Duodenal mucosa (tissue), 2 donors: ENCODE measurements at regions not wholly inside any gene's neighbourhood (a gene's known extent, or its start where the extent isn't known, plus 50 kb on each side); places are given as distances from the start of the nearest gene placed in this dataset.
A peak's percentile ranks its signal among the peaks of the same experiment; 100 is the strongest.
"Not testable (repeated sequence)": the region's sequence is repeated elsewhere in the genome, so short reads cannot be mapped to it uniquely, and the experiment has no call there.

Source experiments
- H3K27ac ChIP-seq: one replicate; pipeline ENCODE4 v1.7.0; 2013; ENCODE audit warnings: low read depth, low read length
- H3K27me3 ChIP-seq, 2 donors: one replicate each; pipeline ENCODE4 v1.7.0; 2013; ENCODE audit warnings: low read length in 2 of 2, control low read depth in 1 of 2; ENCODE audit not compliant: insufficient read depth in 2 of 2, control insufficient read depth in 1 of 2
- H3K36me3 ChIP-seq, 2 donors: one replicate each; pipeline ENCODE4 v1.7.0; 2013; ENCODE audit warnings: low read length in 2 of 2, control low read depth in 1 of 2; ENCODE audit not compliant: insufficient read depth in 2 of 2, control insufficient read depth in 1 of 2
- H3K4me1 ChIP-seq, 2 donors: one replicate each; pipeline ENCODE4 v1.7.0; 2013; ENCODE audit warnings: low read length in 2 of 2, control low read depth in 1 of 2; ENCODE audit not compliant: insufficient read depth in 2 of 2, control insufficient read depth in 1 of 2
- H3K4me3 ChIP-seq, 2 donors: one replicate each; pipeline ENCODE4 v1.7.0; 2013; ENCODE audit warnings: low read length in 2 of 2, low read depth in 1 of 2
- H3K9ac ChIP-seq, 2 donors: one replicate each; pipeline ENCODE4 v1.7.0; 2013; ENCODE audit warnings: low read length in 2 of 2, low read depth in 1 of 2
- H3K9me3 ChIP-seq, 2 donors: one replicate each; pipeline ENCODE4 v1.7.0; 2013; ENCODE audit warnings: low read length in 2 of 2, control low read depth in 1 of 2; ENCODE audit not compliant: control insufficient read depth in 1 of 2

- not testable (repeated sequence) for H3K4me1 ChIP-seq, H3K4me3 ChIP-seq, H3K9me3 ChIP-seq, H3K9ac ChIP-seq, H3K27me3 ChIP-seq, H3K36me3 ChIP-seq, H3K27ac ChIP-seq
Measured at GRCh38 chr3:130151555-130151954, 69.9 kb downstream of the ALG1L2 start.

DNA sequence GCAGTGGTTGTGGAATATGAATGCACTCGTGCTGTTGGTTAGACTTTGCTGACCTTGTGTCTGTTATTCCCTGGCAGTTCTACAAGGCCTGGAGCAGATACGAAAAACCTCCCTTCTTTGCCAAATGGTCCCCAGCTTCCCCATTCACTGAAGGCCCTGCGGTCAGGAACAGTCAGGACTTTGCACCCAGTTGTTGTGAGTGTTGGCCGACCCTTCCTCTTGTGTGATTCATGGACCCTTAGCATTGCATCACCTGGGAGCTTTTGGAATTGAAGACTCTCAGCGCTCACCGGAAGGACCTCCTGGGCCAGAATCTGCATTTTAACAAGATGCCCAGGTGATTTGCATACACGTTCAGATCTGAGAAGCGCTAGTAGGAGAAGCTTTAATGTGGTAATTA, 71.6 kb downstream of the ALG1L2 start:
- not testable (repeated sequence) for H3K27ac ChIP-seq, H3K27me3 ChIP-seq, H3K4me3 ChIP-seq, H3K4me1 ChIP-seq, H3K9ac ChIP-seq, H3K36me3 ChIP-seq, H3K9me3 ChIP-seq

GRCh38 chr3:130155464-130155863, 73.8 kb downstream of the ALG1L2 start:
- H3K36me3 ChIP-seq, H3K27ac ChIP-seq, H3K4me3 ChIP-seq, H3K9ac ChIP-seq, H3K4me1 ChIP-seq, H3K9me3 ChIP-seq, H3K27me3 ChIP-seq: not testable (repeated sequence)

GRCh38 chr3:130166856-130167255, 85.2 kb downstream of the ALG1L2 start:
- H3K4me3 ChIP-seq, H3K36me3 ChIP-seq, H3K9ac ChIP-seq, H3K9me3 ChIP-seq, H3K4me1 ChIP-seq, H3K27me3 ChIP-seq, H3K27ac ChIP-seq: not testable (repeated sequence)

DNA sequence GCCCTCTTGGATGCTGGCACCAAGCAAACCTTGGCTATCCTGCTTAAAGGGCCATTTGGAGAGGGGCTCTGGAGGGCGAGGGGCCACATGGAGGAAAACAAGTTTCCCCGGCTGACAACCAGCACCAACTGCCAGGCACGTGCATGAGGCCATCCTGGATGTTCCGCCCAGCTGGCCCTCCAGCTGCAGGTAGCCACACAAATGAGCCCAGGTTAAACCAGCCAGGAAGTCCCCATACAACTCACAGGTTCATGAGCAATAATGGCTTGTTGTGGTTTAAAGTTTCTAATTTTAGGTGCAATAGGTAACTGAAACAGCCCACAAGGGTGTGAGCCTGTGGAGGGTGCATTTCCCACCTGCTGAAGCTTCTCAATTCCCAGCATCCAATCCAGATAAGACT, 93.6 kb downstream of the ALG1L2 start:
- H3K36me3 ChIP-seq, H3K27me3 ChIP-seq, H3K9ac ChIP-seq, H3K4me1 ChIP-seq, H3K9me3 ChIP-seq, H3K4me3 ChIP-seq, H3K27ac ChIP-seq: not testable (repeated sequence)

GRCh38 chr3:130176476-130177256, 95.0 kb downstream of the ALG1L2 start:
- H3K36me3 ChIP-seq, H3K4me3 ChIP-seq, H3K27ac ChIP-seq, H3K27me3 ChIP-seq, H3K4me1 ChIP-seq, H3K9ac ChIP-seq, H3K9me3 ChIP-seq: not testable (repeated sequence)

- H3K36me3 ChIP-seq, H3K9ac ChIP-seq, H3K4me3 ChIP-seq, H3K27me3 ChIP-seq, H3K27ac ChIP-seq, H3K9me3 ChIP-seq, H3K4me1 ChIP-seq: not testable (repeated sequence)
Measured at GRCh38 chr3:130178835-130179234, 97.2 kb downstream of the ALG1L2 start.

DNA sequence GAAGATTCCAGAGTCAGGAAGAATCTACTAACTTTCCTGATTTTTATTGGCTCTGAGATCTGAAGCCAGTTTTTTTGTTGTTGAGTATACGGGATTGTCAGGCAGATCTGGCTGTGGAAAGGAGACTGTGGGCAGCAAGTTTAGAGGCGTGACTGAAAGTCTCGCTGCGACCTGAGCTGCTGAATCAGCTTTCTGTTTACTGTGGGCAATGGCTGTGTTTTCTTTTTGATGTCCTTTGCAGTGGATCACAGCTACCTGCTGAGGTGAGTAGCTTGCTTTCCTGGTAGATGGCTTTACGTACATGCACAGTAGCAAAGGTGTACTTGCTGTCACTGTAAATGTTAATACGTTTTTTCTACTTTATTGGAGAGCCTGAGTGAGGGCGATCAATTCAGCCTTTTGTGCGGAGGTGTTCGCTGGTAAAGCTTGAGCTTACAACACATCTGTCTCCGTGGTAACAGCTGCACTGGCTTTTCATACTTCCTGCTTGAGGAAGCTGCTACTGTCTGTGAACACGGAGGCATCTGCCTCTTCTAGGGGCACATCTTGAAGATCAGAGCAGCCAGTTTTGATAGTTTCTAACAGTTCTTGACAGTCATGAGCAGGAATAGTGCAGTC, 97.8 kb downstream of the ALG1L2 start:
- H3K4me3 ChIP-seq = peak overlapping the region; percentile 35 to 75
- H3K27ac ChIP-seq = not testable (repeated sequence)

DNA sequence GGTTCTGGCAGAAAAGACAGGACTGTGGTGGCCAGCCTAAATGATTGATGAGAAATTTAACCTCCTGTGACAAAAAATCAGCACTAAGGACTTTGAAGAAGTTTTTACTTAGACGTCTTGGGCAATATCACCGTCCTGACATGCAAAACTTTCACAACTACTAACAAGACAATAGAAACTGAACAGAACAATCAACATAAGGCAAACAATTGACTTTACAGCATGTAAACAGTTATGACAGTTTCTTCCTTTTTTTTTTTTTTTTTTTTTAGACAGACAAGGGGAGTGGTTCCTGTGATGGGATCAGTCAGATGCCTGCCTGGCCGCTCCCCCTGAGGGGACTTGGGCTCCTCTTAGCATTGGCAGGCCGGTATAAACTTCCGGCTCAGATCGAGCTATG, 100.8 kb downstream of the ALG1L2 start:
- H3K27ac ChIP-seq, H3K4me1 ChIP-seq, H3K36me3 ChIP-seq, H3K27me3 ChIP-seq, H3K9me3 ChIP-seq, H3K4me3 ChIP-seq, H3K9ac ChIP-seq: not testable (repeated sequence)

More for the DNA sequence above, 97.8 kb downstream of the ALG1L2 start:
- H3K36me3 ChIP-seq, H3K27me3 ChIP-seq, H3K9me3 ChIP-seq, H3K4me1 ChIP-seq: not testable (repeated sequence)
- peak overlapping the region in 1 of 2 donors; percentile 32 for H3K9ac ChIP-seq

- not testable (repeated sequence) for H3K9ac ChIP-seq, H3K4me3 ChIP-seq, H3K27me3 ChIP-seq, H3K27ac ChIP-seq, H3K9me3 ChIP-seq, H3K36me3 ChIP-seq, H3K4me1 ChIP-seq
Measured at GRCh38 chr3:130183689-130184088, 102.1 kb downstream of the ALG1L2 start.
